ENCODE measurements at regions not wholly inside any gene's neighbourhood (a gene's known extent, or its start where the extent isn't known, plus 50 kb on each side); places are given as distances from the start of the nearest gene placed in this dataset.
"Not testable (repeated sequence)": the region's sequence is repeated elsewhere in the genome, so short reads cannot be mapped to it uniquely, and the experiment has no call there.

DNA sequence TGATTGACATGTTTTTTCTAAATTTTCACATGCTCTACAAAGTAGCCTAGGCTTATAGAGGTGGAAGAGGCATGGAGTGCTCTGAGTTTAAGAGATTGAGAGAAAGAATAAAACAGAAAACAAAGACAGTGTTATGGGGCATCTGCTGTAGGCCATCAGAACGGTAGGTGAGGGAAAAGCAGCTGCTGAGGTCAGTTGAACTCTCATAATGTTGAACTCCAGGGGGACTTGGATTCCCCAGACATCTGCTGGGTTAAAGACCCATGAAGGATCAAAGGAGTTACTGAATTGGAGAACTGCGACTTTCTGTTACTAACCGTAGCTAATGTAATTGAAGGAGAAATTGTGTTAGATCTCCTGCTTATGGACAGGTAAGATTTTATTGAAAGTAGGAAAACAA lies 333.9 kb downstream of the TFAP2B start:
- no peak for DNase-seq (ENCODE audit: low spot score)

GRCh38 chr6:51153109-51153508 lies 334.4 kb downstream of the TFAP2B start:
- no peak for DNase-seq (ENCODE audit: low spot score)

DNA sequence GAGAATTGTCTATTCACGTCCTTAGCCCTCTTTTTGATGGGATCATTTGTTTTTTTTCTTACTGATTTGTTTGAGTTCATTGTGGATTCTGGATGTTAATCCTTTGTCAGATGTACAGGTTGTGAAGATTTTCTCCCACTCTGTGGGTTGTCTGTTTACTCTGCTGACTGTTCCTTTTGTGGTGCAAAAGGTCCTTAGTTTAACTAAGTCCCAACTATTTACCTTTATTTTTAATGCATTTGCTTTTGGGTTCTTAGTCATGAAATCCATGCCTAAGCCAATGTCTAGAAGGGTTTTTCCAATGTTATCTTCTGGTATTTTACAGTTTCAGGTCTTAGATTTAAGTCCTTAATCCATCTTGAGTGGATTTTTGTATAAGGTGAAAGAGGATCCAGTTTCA lies 336.3 kb downstream of the TFAP2B start:
- DNase-seq (ENCODE audit: low spot score): not testable (repeated sequence)

- DNase-seq (ENCODE audit: low spot score): not testable (repeated sequence)
Measured at GRCh38 chr6:51159260-51159659, 340.6 kb downstream of the TFAP2B start.

DNA sequence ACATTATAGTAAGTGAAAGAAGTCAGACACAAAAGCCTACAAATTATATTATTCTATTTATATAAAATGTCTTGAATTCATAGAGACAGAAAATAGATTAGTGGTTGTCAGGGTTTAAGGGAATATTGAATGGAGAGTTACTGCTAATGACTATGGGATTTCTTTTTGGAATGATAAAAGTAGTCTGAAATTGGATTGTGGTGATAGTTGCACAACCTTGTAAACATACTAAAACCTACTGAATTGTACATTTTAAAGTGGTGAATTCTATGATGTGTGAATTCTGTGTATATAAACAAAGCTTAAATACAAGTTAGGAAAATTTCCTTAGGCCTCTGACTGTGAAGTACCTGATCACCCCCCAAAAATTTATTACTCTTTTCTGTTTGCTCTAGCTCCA lies 343.1 kb downstream of the TFAP2B start:
- DNase-seq (ENCODE audit: low spot score): no peak

DNA sequence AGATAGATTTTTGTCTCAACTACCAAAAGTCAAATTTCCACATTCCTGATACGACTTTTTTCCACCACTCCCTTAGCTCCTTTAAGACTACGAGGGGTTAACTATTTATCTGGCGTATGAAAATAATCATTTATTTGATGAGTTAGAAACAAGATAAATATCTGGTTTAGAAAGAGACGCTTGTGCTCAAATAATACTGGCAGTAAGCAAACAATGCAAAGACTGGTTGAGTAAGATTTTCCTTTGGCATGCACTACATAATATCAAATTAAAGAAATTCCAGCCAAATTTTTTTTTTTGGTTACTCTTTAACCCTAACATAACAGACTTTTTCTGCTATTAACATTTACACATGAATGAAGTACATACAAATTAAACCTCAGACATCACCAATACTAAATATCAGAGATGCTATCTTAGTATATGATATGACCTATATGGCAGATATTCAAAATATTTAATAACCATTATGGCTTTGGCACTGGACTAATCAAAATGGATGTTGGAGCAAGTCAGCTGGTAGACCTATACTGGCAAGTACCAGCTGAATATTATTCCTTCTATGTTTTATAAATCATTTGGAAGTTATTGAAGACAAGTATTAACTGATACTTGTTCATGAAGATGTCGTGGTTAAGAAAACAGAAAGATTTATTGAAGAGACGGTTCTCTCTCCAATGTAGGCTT lies 345.3 kb downstream of the TFAP2B start:
- DNase-seq (ENCODE audit: low spot score): no peak

- no peak for DNase-seq (ENCODE audit: low spot score)
Measured at GRCh38 chr6:51166914-51167313, 348.2 kb downstream of the TFAP2B start.

- DNase-seq (ENCODE audit: low spot score): no peak
Measured at GRCh38 chr6:51167468-51167867, 348.8 kb downstream of the TFAP2B start.

DNA sequence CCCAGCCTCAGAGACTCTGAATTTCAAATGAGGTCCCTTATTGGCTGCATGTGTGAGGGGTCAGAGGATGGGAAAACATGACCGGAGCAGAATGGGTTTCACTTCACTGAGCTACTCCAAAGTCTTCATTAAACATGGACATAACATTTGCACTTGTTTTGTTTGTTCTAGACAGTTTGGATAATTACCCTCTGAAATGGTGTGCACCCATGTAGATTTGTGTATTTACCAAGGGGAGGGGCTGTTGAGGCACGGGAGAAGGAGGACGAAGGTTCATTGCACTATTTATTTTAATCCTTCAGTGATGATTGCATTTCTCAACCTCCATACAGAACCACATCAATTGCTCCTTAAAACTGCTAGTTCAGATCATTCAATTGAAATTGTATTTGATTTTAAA lies 364.2 kb downstream of the TFAP2B start:
- no peak for DNase-seq (ENCODE audit: low spot score)

DNA sequence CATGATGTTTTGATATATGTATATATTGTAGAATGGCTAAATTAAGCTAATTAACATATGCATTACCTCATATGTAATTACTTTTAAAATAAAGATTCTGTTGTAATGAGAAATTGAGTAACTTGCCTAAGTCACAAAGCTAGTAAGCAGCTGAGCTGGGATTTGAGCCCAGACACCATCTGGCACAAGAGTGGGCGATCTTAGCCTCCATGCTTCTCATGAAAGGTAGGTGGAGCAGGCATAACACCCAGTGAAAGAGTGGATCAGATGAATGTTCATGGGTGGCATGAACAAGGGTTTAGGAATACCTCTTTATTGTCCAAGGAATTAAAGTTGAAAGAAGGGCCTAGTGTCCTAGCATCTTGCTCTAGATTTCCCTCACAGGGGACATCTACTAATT lies 365.4 kb downstream of the TFAP2B start:
- DNase-seq (ENCODE audit: low spot score): no peak

DNA sequence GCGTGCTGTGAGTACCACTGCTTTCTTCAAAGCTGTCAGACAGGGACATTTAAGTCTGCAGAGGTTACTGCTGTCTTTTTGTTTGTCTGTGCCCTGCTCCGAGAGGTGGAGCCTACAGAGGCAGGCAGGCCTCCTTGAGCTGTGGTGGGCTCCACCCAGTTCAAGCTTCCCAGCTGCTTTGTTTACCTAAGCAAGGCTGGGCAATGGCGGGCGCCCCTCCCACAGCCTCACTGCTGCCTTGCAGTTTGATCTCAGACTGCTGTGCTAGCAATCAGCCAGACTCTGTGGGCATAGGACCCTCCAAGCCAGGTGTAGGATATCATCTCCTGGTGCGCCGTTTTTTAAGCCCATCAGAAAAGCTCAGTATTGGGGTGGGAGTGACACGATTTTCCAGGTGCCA lies 374.5 kb downstream of the TFAP2B start:
- DNase-seq (ENCODE audit: low spot score): not testable (repeated sequence)

DNA sequence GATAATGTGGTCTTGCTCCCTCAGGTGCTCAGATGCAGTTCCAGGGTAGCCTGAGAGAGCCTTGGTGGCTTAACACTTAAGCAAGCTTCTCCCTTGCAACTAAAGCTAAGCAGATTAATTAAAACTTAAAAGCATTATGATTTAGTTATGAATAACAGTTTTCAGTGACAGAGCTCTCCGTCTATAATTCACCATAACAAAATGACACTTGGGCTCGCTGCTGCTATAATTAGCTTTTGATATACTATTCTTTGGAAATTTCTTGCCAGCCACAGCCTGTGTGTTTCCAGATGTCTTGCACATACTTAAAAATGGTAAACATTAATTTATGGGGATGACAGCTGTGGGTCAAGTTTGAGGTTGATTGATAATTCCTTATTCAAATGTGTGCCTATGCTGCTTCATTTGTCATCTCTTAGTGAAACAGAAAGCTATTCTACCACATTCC lies 380.5 kb downstream of the TFAP2B start:
- DNase-seq (ENCODE audit: low spot score): no peak

DNA sequence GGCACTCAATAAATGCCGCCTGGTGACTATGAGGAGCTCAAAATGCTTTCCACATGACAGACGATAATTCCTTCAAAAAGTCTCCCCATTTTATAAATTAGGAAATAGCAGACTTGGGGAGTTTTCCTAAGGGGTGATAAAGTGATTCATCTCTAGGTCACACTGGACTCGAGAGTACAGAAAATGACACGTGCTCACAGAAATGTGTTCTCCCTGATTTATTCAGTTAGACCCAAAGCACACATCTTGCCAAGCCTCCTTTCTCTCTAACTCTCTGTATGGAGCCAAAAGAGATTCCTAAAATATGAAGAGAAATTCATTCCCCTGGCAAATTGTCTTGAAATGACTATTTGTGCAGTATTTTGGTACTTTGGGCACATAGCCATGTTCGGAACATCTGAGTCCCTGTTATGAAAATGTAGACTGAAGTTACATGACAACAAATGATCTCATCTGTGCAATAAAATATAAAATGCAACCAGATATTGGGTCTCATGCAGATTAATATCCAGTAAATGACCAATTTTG lies 381.1 kb downstream of the TFAP2B start:
- DNase-seq (ENCODE audit: low spot score): no peak

DNA sequence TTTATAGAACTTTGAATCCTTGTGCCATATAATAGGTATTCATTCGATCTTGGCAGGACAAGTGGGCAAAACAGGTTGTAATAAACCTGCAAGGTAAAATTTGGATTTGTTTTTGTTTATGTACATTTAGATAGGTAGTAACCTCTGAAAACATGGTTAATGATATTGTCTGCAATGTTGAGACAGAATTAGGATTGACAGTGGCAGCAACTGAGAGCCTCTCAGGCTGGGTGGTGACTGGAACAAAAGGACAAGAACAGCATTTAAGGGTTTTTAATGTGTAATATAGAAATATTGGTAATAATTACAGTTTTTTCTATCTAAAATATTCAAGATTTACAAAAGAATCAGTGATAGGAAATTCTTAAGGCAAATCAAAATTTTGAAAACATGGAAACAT lies 382.0 kb downstream of the TFAP2B start:
- no peak for DNase-seq (ENCODE audit: low spot score)

GRCh38 chr6:51202653-51203052 lies 384.0 kb downstream of the TFAP2B start:
- DNase-seq (ENCODE audit: low spot score): not testable (repeated sequence)

DNA sequence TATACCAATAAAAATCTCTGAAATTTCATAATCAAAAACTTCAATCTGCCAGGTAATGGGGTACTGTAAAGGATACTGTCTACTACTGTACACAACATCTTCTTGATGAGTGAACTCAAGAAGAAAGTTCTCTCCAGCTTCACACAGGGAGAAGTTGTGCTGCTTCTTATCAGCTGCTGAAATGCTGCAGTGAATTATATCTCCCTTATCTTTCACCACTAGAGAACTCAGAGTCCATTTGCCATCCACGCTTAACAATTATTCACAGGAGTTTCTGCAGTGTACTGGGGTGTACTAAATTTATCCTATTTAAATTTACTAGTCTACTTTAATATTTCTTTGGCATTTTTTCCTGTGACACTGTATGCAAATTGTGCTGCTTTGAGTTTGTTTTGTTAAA lies 384.8 kb downstream of the TFAP2B start:
- no peak for DNase-seq (ENCODE audit: low spot score)

GRCh38 chr6:51206686-51207085 lies 388.0 kb downstream of the TFAP2B start:
- not testable (repeated sequence) for DNase-seq (ENCODE audit: low spot score)

- no peak for DNase-seq (ENCODE audit: low spot score)
Measured at GRCh38 chr6:51209651-51210050, 391.0 kb downstream of the TFAP2B start.

- no peak for DNase-seq (ENCODE audit: low spot score)
Measured at GRCh38 chr6:51213811-51214210, 395.1 kb downstream of the TFAP2B start.

DNA sequence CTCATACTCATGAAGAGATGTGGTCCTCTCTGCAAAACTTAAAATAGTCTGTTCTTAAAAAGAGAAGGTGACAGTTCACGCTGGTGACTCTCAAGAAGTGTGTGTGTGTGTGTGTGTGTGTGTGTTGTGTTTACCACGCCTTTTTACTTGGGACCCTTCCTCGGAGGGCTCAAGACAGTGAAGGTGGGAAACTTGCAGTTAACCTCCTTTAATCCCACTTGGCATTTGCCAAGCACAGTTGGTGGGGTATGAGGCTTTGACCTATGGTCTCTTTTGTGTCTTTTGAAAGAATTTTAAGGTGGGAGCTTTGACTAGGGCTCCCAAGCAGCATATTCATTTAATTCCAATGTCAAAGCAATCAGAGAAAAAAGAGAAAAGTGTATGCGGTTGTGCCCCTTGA lies 395.8 kb downstream of the TFAP2B start:
- DNase-seq (ENCODE audit: low spot score): no peak

- DNase-seq (ENCODE audit: low spot score): no peak
Measured at GRCh38 chr6:51218181-51218580, 399.5 kb downstream of the TFAP2B start.

DNA sequence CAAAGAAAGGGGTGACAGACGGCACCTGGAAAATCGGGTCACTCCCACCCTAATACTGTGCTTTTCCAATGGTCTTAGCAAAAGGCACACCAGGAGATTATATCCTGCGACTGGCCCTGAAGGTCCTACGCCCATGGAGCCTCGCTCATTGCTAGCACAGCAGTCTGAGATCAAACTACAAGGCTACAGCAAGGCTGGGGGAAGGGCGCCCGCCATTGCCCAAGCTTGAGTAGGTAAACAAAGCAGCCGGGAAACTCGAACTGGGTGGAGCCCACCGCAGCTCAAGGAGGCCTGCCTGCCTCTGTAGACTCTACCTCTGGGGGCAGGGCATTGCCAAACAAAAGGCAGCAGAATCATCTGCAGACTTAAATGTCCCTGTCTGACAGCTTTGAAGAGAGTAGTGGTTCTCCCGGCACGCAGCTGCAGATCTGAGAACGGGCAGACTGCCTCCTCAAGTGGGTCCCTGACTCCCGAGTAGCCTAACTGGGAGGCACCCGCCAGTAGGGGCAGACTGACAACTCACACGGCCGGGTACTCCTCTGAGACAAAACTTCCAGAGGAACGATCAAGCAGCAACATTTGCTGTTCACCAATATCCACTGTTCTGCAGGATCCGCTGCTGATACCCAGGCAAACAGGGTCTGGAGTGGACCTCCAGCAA lies 406.0 kb downstream of the TFAP2B start:
- DNase-seq (ENCODE audit: low spot score): not testable (repeated sequence)

DNA sequence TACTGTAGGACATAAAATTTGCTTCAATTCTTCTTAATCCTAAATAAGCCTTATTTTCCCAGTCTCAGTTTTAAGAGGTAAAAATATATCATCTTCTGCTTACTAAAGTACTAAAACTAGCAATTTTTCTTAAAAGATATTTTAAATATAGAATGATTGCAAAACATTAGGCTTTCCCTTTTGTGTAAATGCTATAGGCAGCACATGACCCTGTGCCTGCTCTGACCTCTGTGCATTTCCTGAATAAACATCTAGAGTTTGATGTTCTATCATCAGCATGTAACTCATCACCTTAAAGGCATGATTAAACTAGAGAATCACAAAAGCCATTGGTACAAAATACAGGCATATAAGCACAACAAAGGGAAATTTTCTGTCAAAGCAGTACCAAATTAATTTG lies 422.7 kb downstream of the TFAP2B start:
- DNase-seq (ENCODE audit: low spot score): no peak

DNA sequence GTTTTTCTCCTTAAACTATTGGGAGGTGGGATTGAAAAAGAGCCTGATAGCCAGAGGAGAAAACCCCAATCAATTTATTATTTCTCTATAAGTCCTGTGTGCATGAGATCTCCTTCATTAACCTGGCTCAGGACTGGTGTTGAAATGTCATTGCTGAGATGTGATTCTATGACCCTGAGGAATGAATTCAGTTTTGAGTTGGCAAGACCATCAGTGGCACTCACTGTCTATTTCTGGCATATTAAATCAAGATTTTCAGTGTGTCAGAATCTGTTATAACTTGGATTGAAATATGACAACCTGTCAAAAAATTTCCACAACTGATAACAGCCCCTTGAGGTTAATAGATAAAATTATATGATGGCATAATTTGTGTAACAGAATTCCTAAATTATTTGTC lies 431.1 kb downstream of the TFAP2B start:
- DNase-seq (ENCODE audit: low spot score): no peak
